Endothelial cell of umbilical vein (primary cell): ENCODE measurements at regions not wholly inside any gene's neighbourhood (a gene's known extent, or its start where the extent isn't known, plus 50 kb on each side); places are given as distances from the start of the nearest gene placed in this dataset.

Source experiments
- BruUV-seq: library from RNA; stranded (reverse); fragments of 400-500 nt; replicated peaks from 2 replicates; lab custom pipeline; 2021; lab: Mats Ljungman, UMichigan
- CTCF ChIA-PET: fragments of 300-600, 350-600 bp; sonication (Branson Sonifier 250); formaldehyde crosslinking; loops from one replicate; lab custom pipeline; 2021; ENCODE audit warnings: antibody characterized with exemption, inconsistent platforms; lab: Charles Lee
- POLR2A ChIA-PET: fragments of 300-600, 350-600 bp; sonication (Branson Sonifier 250); formaldehyde crosslinking; loops from one replicate; lab custom pipeline; 2021; ENCODE audit warnings: antibody characterized with exemption, inconsistent platforms; lab: Charles Lee
- DNase-seq: peaks from one replicate; pipeline ENCODE4 v3.0.0-alpha.2; 2011; ENCODE audit warnings: low read depth, low spot score
- FAIRE-seq: peaks from 2 replicates; lab custom pipeline; 2011; peaks lifted over from hg19 to GRCh38; lab: Jason Lieb, UNC
- H2AFZ ChIP-seq: 2 replicates; pipeline ENCODE4 v1.6.0; 2012; ENCODE audit warnings: low read depth, low read length, control low read depth, inconsistent platforms
- H3K27ac ChIP-seq: 2 replicates; pipeline ENCODE4 v1.5.1; 2011; ENCODE audit warnings: low read depth, mild to moderate bottlenecking, control low read depth, low read length, moderate library complexity; ENCODE audit not compliant: insufficient read depth
- H3K27me3 ChIP-seq, 2 experiments: 2 replicates each; pipeline versions ENCODE4 v1.6.0 to v1.6.1; 2011; ENCODE audit warnings: low read length in 2 of 2, mixed read lengths in 1 of 2; ENCODE audit not compliant: control insufficient read depth in 2 of 2, insufficient read depth in 2 of 2
- H3K36me3 ChIP-seq, 2 experiments: 2 replicates in 1 of 2; 3 replicates in 1 of 2; pipeline ENCODE4 v1.5.1; 2011; ENCODE audit warnings: low read length in 2 of 2, mild to moderate bottlenecking in 1 of 2, moderate library complexity in 1 of 2; ENCODE audit not compliant: control insufficient read depth in 2 of 2, insufficient read depth in 2 of 2; ENCODE audit errors: extremely low read depth in 1 of 2
- H3K4me1 ChIP-seq: 3 replicates; pipeline ENCODE4 v1.5.1; 2011; ENCODE audit warnings: mild to moderate bottlenecking, low read length; ENCODE audit not compliant: control insufficient read depth, insufficient read depth; ENCODE audit errors: extremely low read depth
- H3K4me2 ChIP-seq: 2 replicates; pipeline ENCODE4 v1.6.1; 2011; ENCODE audit warnings: low read length, control low read depth, mixed read lengths; ENCODE audit not compliant: insufficient read depth
- H3K4me3 ChIP-seq, 3 experiments: fragments of 200-600 bp in 1 of 3; sonication (generic), shearing (Covaris generic) in 1 of 3; replicated peaks in 1 of 3; 2 replicates each; pipeline ENCODE4 v1.5.1; 2011 to 2016; ENCODE audit warnings: control low read depth in 3 of 3, low read length in 3 of 3, mild to moderate bottlenecking in 2 of 3, inconsistent platforms in 1 of 3, low read depth in 1 of 3, moderate library complexity in 1 of 3; ENCODE audit not compliant: insufficient read depth in 1 of 3
- H3K79me2 ChIP-seq: 2 replicates; pipeline ENCODE4 v1.6.0; 2012; ENCODE audit warnings: low read length, inconsistent platforms; ENCODE audit not compliant: control insufficient read depth, insufficient read depth
- H3K9ac ChIP-seq: replicated peaks from 2 replicates; pipeline ENCODE3; 2011; ENCODE audit warnings: low read length, control low read depth; ENCODE audit not compliant: insufficient read depth; ENCODE audit errors: extremely low read depth
- H3K9me1 ChIP-seq: replicated peaks from 3 replicates; pipeline ENCODE4 v1.6.0; 2011; ENCODE audit warnings: mild to moderate bottlenecking, low read length; ENCODE audit not compliant: control insufficient read depth, insufficient read depth; ENCODE audit errors: extremely low read depth
- H3K9me3 ChIP-seq: replicated peaks from 2 replicates; pipeline ENCODE4 v1.5.1; 2012; ENCODE audit warnings: low read length, inconsistent platforms; ENCODE audit not compliant: control insufficient read depth, insufficient read depth
- H4K20me1 ChIP-seq: replicated peaks from 2 replicates; pipeline ENCODE3; 2011; ENCODE audit warnings: mild to moderate bottlenecking, low read length; ENCODE audit not compliant: control insufficient read depth, insufficient read depth; ENCODE audit errors: extremely low read depth
- CTCF ChIP-seq, 2 donors: IDR thresholded peaks; 1 replicate in 1 of 2; 2 replicates in 1 of 2; pipeline ENCODE4 v1.5.1; 2011; ENCODE audit warnings: low read length in 2 of 2, mild to moderate bottlenecking in 2 of 2, moderate library complexity in 2 of 2, control low read depth in 1 of 2, inconsistent platforms in 1 of 2, low read depth in 1 of 2; ENCODE audit not compliant: insufficient read depth in 1 of 2; ENCODE audit errors: extremely low read depth in 1 of 2
- EZH2 ChIP-seq: IDR thresholded peaks from 2 replicates; pipeline ENCODE4 v1.6.1; 2012; ENCODE audit warnings: borderline replicate concordance, low read depth, mild to moderate bottlenecking, moderate library complexity, low read length, inconsistent platforms; ENCODE audit not compliant: severe bottlenecking
- GATA2 ChIP-seq: IDR thresholded peaks from 2 replicates; pipeline ENCODE4 v1.7.0; 2011; ENCODE audit warnings: low read depth, mild to moderate bottlenecking, moderate library complexity, mixed read lengths, low read length; ENCODE audit not compliant: insufficient read length, insufficient read depth
- MYC ChIP-seq: IDR thresholded peaks from one replicate; pipeline ENCODE4 v1.6.1; 2011; ENCODE audit warnings: mild to moderate bottlenecking, low read depth, low read length
- POLR2A ChIP-seq: IDR thresholded peaks from 2 replicates; pipeline ENCODE4 v1.6.1; 2012; ENCODE audit warnings: low read depth, mild to moderate bottlenecking, control low read depth, low read length
- dilution Hi-C: fragments of 300-500 bp; cut with MboI; formaldehyde crosslinking; loops from one replicate; pipeline ENCODE4 v1.15.0; 2019; ENCODE audit warnings: low sequenced_read_pairs; ENCODE audit not compliant: extremely low pct_ligation_motif_present
- intact Hi-C: fragments of 100-400 bp; cut with micrococcal nuclease; formaldehyde crosslinking; loops from one replicate; pipeline ENCODE4 v1.10.0; 2022

- H3K9me3 ChIP-seq: peaks cover 1% of the 10 kb centered on the region
- no peaks in the 10 kb centered on the region for H3K79me2 ChIP-seq
- H3K9ac ChIP-seq: no peak overlapping the region
- POLR2A ChIA-PET: no interaction called here
- H3K27me3 ChIP-seq: no peaks in the 10 kb centered on the region
- H4K20me1 ChIP-seq: no peaks in the 10 kb centered on the region
- H3K9me1 ChIP-seq: no peaks in the 10 kb centered on the region
- no peak overlapping the region for H3K4me3 ChIP-seq
- DNase-seq (no peak), FAIRE-seq (no peak)
- CTCF ChIA-PET: no interaction called here
- intact Hi-C loops (no loop called here), dilution Hi-C loops (no loop called here)
- H3K4me1 ChIP-seq: no peaks in the 10 kb centered on the region
- H2AFZ ChIP-seq: no peak overlapping the region
- TF ChIP-seq POLR2A (no peak), GATA2 (no peak), CTCF (IDR thresholded peaks at IDR 0.05; ENCODE audit: extremely low read depth in 1 of 2, insufficient read depth in 1 of 2, low read depth in 1 of 2, low read length in 2 of 2) (no peak)
- H3K4me2 ChIP-seq: no peak overlapping the region
- no peak overlapping the region for H3K27ac ChIP-seq
- no TSS peak for BruUV-seq
- no peaks in the 10 kb centered on the region for H3K36me3 ChIP-seq
Measured at GRCh38 chr2:16359961-16360360, 305.7 kb downstream of the CYRIA start.

- ChIA-PET CTCF (no interaction called here), POLR2A (no interaction called here)
- Histone ChIP-seq H3K4me2 (no peak overlapping the region), H3K27me3 (no peaks in the 10 kb centered on the region), H3K27ac (no peak overlapping the region), H2AFZ (no peak overlapping the region), H3K9me1 (no peaks in the 10 kb centered on the region), H3K4me1 (no peaks in the 10 kb centered on the region), H3K36me3 (no peaks in the 10 kb centered on the region), H3K4me3 (no peak overlapping the region), H4K20me1 (no peaks in the 10 kb centered on the region), H3K9me3 (peaks cover 1% of the 10 kb centered on the region), H3K9ac (no peak overlapping the region), H3K79me2 (no peaks in the 10 kb centered on the region)
- intact Hi-C loops (no loop called here), dilution Hi-C loops (no loop called here)
- no TSS peak for BruUV-seq
- DNase-seq (no peak), FAIRE-seq (no peak)
- TF ChIP-seq EZH2 (no peak), GATA2 (no peak), MYC (no peak)
Measured at GRCh38 chr2:16357188-16357587, 308.4 kb downstream of the CYRIA start.
